Activated CD8-positive, alpha-beta T cell treated with anti-CD3 and anti-CD28 coated beads, Interleukin-2, amount 10 ng/mL, durations not matched to agents 7 days and 5 days (primary cell): ENCODE measurements at regions not wholly inside any gene's neighbourhood (a gene's known extent, or its start where the extent isn't known, plus 50 kb on each side); places are given as distances from the start of the nearest gene placed in this dataset.

Experiments used
- ATAC-seq: fragments of 150-1000 bp; cut with Tn5 transposase; one replicate; pipeline ENCODE4 v1.10.0; 2021; ENCODE audit warnings: moderate library complexity
- CTCF ChIA-PET: fragments of 350-600 bp; sonication (Branson Sonifier 250); formaldehyde crosslinking; loops from one replicate; lab custom pipeline; 2021; ENCODE audit warnings: antibody characterized with exemption; lab: Charles Lee
- POLR2A ChIA-PET: fragments of 350-600 bp; sonication (Branson Sonifier 250); formaldehyde crosslinking; loops from one replicate; lab custom pipeline; 2021; ENCODE audit warnings: antibody characterized with exemption; lab: Charles Lee
- DNase-seq: peaks from one replicate; pipeline ENCODE4 v3.0.0-alpha.2; 2020
- H3K27ac Mint-ChIP-seq: one replicate; pipeline ENCODE4 v1.8.0; 2021; ENCODE audit warnings: mild to moderate bottlenecking, mixed read lengths
- H3K27me3 Mint-ChIP-seq: one replicate; pipeline ENCODE4 v1.8.0; 2021; ENCODE audit warnings: low read depth, mixed read lengths
- H3K36me3 Mint-ChIP-seq: one replicate; pipeline ENCODE4 v1.8.0; 2021; ENCODE audit warnings: low read depth, mixed read lengths
- H3K4me1 Mint-ChIP-seq: one replicate; pipeline ENCODE4 v1.8.0; 2021; ENCODE audit warnings: low read depth, mixed read lengths
- H3K4me3 Mint-ChIP-seq: one replicate; pipeline ENCODE4 v1.8.0; 2021; ENCODE audit warnings: mild to moderate bottlenecking, mixed read lengths
- H3K9me3 Mint-ChIP-seq: one replicate; pipeline ENCODE4 v1.8.0; 2022; ENCODE audit warnings: mixed read lengths; ENCODE audit not compliant: insufficient read depth

DNA sequence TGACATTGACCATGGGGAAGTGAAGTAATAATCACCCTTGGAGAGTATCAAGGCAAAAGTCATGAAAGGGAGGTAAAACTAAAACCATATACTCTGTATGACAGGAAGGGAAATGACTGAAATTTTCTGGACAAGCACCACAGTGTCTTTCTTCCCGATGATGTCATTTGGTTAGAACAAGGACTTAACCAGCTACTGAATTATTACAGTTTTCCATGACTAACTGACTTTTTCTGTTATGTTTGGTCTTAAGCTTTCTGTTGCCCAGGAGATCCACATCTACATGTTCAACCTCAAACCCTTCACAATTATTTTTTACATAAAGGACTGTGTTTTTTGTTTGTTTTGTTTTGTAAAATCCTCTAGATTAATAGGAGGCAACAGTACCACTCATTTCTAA is 191.9 kb upstream of the IL12A start:
- H3K4me1 Mint-ChIP-seq, result no peaks in the 10 kb centered on the region
- ChIA-PET CTCF (no interaction called here), POLR2A (no interaction called here)
- H3K27ac Mint-ChIP-seq, result no peak overlapping the region
- no peaks in the 10 kb centered on the region for H3K27me3 Mint-ChIP-seq
- ATAC-seq (no peak), DNase-seq (no peak)
- H3K36me3 Mint-ChIP-seq, result no peaks in the 10 kb centered on the region
- no peaks in the 10 kb centered on the region for H3K9me3 Mint-ChIP-seq
- no peak overlapping the region for H3K4me3 Mint-ChIP-seq

DNA sequence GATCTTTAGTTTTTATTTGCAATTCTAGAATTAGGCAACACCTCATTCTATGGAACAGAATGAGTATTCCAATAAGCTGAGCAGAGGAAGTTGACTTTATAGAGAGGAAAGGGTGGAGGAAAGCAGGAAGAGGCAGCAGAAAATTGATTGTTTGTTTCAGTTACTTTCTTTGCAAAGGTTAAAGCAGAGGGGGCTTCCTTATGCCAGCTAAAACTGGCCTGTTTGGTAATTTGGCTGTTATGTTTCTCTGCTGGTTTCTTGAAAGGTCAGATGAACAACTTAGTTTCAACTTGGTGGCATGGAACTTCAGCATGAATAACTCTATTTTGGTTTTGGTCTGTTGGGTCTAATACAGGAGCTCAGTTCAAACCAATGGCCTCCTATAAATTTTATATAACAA is 190.9 kb upstream of the IL12A start:
- Mint-ChIP-seq H3K27ac (no peak overlapping the region), H3K36me3 (no peaks in the 10 kb centered on the region), H3K4me3 (no peak overlapping the region), H3K27me3 (peaks cover 4% of the 10 kb centered on the region), H3K9me3 (no peaks in the 10 kb centered on the region), H3K4me1 (no peaks in the 10 kb centered on the region)
- no peak for DNase-seq
- ATAC-seq, result no peak
- ChIA-PET POLR2A (no interaction called here), CTCF (no interaction called here)

DNA sequence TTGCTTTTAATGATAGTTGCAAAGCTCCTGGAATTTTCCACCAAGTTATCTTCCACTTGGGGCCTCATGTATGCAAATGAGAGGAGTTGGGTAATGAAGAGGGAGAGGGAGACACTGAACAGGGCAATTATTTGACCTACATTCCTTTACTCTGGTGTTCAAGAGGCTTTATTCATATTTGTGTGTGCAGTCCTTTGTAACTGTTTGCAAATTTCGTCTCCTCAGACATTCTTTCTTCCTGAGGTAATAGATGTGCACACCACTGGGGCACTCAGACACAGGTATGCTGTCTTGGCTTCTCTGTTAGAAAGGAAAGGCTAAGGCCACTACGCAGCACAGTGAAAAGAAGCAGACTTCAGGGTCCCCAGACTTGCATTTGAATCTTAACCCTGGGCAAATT is 189.7 kb upstream of the IL12A start:
- ChIA-PET CTCF (no interaction called here), POLR2A (no interaction called here)
- peaks cover 7% of the 10 kb centered on the region for H3K27me3 Mint-ChIP-seq
- no peak for DNase-seq
- H3K27ac Mint-ChIP-seq, result no peak overlapping the region
- ATAC-seq, result no peak
- no peaks in the 10 kb centered on the region for H3K4me1 Mint-ChIP-seq
- no peak overlapping the region for H3K4me3 Mint-ChIP-seq
- H3K36me3 Mint-ChIP-seq, result no peaks in the 10 kb centered on the region
- no peaks in the 10 kb centered on the region for H3K9me3 Mint-ChIP-seq

DNA sequence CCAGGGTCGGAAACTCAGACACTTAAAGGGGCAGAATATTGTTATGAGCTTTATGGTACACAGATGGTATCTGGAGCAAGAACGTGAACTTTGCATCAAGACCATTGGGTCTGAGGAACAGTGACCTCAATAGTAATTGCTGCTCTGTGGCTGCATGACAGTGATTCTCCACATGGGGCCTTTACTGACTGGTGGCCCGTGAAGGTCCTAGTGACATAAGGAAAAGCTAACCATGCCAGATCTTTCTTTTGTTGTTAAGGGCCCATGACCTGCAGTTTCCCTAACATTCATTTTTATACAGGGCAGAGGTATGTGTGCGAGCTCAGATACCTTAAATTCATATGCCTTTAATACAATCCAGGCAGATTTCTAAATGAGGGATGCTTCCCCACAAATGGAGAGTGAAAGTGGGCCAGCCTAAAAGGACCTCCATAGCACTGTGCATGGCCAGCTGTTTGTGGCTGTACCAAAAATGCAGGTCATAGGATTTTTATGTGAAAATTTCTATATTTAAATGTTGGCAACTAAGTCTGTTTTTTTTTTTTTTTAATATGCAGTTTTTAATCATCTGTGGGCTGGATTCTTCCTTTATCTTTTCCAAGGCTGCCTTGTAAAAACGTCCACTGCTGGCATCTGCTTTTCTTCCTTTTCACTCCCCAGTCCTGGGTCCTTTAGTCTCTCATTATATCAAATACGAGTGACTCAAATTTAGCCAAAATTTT is 188.0 kb upstream of the IL12A start:
- DNase-seq (no peak), ATAC-seq (no peak)
- POLR2A ChIA-PET, result no interaction called here
- Mint-ChIP-seq H3K9me3 (no peaks in the 10 kb centered on the region), H3K36me3 (no peaks in the 10 kb centered on the region), H3K4me1 (no peaks in the 10 kb centered on the region), H3K27ac (no peak overlapping the region), H3K27me3 (peaks cover 9% of the 10 kb centered on the region), H3K4me3 (no peak overlapping the region)
- CTCF ChIA-PET, result no interaction called here

DNA sequence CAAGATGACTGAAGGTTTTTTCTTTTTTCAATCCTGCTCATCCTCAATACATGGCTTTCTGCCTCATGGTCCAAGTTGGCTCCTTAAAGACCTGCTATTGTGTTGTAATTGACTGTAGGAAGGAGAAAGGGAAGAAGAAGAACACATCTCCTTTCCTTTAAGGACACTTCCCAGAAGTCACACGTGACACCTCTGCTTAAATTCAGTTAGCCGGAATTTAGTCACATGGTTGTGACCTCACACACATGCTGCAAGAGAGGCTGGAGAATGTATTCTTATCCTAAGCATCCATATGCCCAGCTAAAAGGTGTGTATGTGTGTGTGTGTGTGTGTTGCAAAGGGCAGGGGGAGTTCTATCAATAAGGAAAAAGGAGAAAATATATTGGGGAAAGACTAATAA is 185.8 kb upstream of the IL12A start:
- H3K9me3 Mint-ChIP-seq, result no peaks in the 10 kb centered on the region
- no peaks in the 10 kb centered on the region for H3K36me3 Mint-ChIP-seq
- peaks cover 16% of the 10 kb centered on the region for H3K27me3 Mint-ChIP-seq
- no peaks in the 10 kb centered on the region for H3K4me1 Mint-ChIP-seq
- no peak overlapping the region for H3K27ac Mint-ChIP-seq
- DNase-seq, result no peak
- no peak overlapping the region for H3K4me3 Mint-ChIP-seq
- CTCF ChIA-PET, result no interaction called here
- POLR2A ChIA-PET, result no interaction called here
- no peak for ATAC-seq

DNA sequence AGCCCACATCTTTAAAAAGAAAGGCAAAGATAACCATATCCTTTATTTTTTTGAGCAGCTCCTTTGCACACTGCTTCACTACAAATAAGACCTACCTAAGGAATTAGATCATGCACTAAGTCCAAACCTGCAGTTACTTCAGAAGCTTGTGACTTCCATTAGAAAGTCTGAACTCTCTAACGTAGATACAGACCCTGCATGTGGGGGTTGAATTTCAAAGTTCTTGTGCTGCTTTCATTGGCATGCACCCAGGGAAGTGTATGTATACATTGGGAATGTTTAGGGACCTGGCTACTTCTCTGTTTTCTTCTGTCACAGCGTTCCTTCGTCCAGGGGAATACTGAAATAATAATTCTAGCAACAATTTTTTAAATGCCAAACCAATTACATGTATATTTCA is 185.2 kb upstream of the IL12A start:
- CTCF ChIA-PET, result interaction anchor here (0.6 to 1.0 kb wide), 3 partner anchors 14 to 539 kb away, joined by 3 read pairs; no protein-coding TSS in a partner anchor
- Mint-ChIP-seq H3K27me3 (peaks cover 16% of the 10 kb centered on the region), H3K4me1 (no peaks in the 10 kb centered on the region), H3K27ac (no peak overlapping the region), H3K36me3 (no peaks in the 10 kb centered on the region), H3K4me3 (no peak overlapping the region), H3K9me3 (no peaks in the 10 kb centered on the region)
- POLR2A ChIA-PET, result no interaction called here
- DNase-seq (no peak), ATAC-seq (no peak)

DNA sequence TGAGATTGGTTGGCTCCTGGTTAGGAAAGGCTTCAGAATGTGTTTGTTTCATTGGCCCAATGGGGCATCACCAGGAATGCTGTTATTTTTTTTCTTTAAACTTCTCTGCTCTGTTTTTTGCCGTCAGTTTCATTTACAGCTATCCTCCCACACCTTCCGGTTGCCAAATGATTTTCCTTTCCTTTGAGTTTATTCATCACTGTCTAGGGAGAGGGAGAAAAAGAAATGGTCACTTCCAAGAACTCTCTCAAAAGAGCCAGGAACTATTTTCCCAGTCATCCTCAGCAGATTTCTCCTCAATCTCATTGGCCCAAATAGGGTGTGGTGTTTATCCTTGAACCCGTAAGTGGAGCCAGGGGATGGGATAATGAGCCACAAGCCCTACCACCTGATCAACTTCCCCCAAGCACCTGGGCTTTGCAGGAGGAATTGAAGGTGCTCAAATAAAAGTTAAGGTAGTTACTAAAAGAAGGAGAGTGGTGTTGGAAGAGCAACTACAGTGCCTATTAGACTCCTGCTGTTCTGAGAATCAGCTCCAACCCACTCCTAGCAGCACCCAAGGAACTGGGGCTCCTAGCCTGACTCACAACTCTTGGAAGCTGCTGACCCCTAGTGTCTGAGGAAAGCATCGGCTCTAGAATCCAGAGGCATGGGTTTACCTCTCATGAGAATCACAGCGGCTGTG is 183.8 kb upstream of the IL12A start:
- H3K9me3 Mint-ChIP-seq, result no peaks in the 10 kb centered on the region
- ATAC-seq (peak; percentile 53), DNase-seq (peak; percentile 57)
- POLR2A ChIA-PET, result no interaction called here
- H3K36me3 Mint-ChIP-seq, result no peaks in the 10 kb centered on the region
- H3K4me3 Mint-ChIP-seq, result no peak overlapping the region
- CTCF ChIA-PET, result interaction anchor here (1.5 to 2.5 kb wide), 2 partner anchors 539 to 545 kb away, joined by 3 to 10 read pairs; no protein-coding TSS in a partner anchor
- H3K27me3 Mint-ChIP-seq, result peaks cover 16% of the 10 kb centered on the region
- H3K4me1 Mint-ChIP-seq, result no peaks in the 10 kb centered on the region
- H3K27ac Mint-ChIP-seq, result no peak overlapping the region

DNA sequence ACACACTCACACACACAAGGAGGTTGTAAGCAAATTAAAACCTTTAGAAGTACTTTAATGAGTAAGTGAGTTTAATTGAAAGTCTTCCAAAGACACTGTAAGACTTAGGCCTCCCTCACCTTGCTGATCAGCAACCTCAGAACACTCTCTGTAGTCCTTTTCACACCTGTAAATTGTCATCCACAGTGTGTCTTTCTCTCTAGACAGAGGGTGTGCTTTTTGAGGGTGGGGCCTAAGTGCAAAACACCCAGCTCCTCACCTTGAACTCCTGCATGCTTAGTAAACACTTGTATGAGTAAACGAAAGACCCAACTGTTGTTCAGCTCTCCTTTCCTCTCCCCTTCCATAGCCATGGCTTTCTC is 183.2 kb upstream of the IL12A start:
- Mint-ChIP-seq H3K9me3 (no peaks in the 10 kb centered on the region), H3K4me3 (no peak overlapping the region), H3K36me3 (no peaks in the 10 kb centered on the region), H3K27ac (no peak overlapping the region), H3K27me3 (peaks cover 16% of the 10 kb centered on the region), H3K4me1 (no peaks in the 10 kb centered on the region)
- ATAC-seq (no peak), DNase-seq (no peak)
- CTCF ChIA-PET, result interaction anchor here (0.7 to 3.0 kb wide), 5 partner anchors 21 to 545 kb away, joined by 3 to 16 read pairs (median 3); no protein-coding TSS in a partner anchor
- POLR2A ChIA-PET, result no interaction called here

DNA sequence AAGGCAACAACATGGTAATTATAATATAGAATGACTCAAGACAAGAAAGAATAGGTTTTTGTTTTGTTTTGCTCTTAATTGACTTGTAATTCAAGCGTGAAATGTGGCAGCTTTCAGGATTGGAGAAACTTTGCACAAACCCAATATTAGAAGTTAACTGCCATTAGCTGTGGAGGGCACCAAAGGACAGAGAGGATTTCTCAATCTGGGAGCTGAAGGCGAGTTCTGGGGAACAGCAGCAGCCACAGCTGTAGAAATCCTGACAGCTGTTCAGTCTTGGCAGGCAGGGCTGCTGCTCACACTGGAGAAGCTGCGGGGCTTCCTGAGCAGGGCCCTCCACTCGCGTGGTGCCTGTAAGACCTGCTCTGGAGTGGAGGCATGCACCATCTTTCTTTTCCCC is 182.2 kb upstream of the IL12A start:
- POLR2A ChIA-PET, result no interaction called here
- H3K27me3 Mint-ChIP-seq, result peaks cover 19% of the 10 kb centered on the region

DNA sequence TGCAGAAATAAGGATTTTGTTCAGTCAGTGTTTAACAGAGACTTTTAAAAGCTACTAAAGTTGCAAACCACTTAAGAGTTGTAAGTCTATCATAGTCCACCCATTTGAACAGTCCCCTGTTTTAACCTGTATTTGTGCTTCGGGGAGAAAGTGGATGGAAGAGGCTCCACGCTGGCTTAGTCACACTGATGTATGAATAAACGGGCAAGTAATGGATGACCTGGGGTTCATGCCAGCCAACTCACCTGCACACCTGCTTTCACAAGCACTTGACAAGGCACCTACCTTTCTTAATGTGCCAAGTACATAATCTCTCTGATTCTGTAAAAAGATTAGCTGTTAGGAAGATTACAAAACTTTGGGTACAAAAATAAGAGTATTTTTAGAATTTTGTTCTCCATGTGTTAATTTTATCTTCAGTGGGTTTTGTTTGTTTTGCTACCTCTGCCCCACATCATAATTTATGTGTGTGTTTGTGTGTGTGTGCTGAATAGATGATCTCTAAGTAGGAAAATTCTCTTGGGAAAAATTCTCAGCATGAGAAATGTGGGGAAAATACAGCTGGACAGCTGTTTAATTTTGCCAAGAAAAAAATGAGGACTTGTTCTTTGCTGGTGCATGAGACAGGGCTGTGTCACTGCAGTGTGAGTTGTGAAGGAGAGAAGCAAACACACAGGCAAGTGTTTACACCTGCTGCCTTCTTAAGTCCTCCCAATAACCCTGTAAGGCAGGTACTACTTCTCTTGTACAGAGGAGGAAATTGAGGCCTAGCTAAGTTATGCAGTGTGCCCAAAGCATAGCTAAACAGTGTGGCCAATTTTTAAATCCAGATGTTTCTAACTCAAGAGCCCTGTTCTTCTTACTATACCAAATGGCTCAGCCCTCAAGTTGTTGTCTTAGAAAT is 181.2 kb upstream of the IL12A start:
- ATAC-seq (no peak), DNase-seq (no peak)
- Mint-ChIP-seq H3K27me3 (peaks cover 19% of the 10 kb centered on the region), H3K9me3 (no peaks in the 10 kb centered on the region), H3K36me3 (no peaks in the 10 kb centered on the region), H3K4me3 (no peak overlapping the region), H3K27ac (no peak overlapping the region), H3K4me1 (no peaks in the 10 kb centered on the region)
- ChIA-PET POLR2A (no interaction called here), CTCF (interaction anchor here (1.3 to 3.0 kb wide), 4 partner anchors 180 to 961 kb away, joined by 3 to 16 read pairs (median 4); no protein-coding TSS in a partner anchor)

More for the DNA sequence above, 182.2 kb upstream of the IL12A start:
- no peaks in the 10 kb centered on the region for H3K4me1 Mint-ChIP-seq
- CTCF ChIA-PET, result interaction anchor here (0.9 to 3.0 kb wide), 4 partner anchors 20 to 546 kb away, joined by 3 to 16 read pairs (median 6); no protein-coding TSS in a partner anchor
- DNase-seq (no peak), ATAC-seq (no peak)
- H3K9me3 Mint-ChIP-seq, result no peaks in the 10 kb centered on the region
- H3K36me3 Mint-ChIP-seq, result no peaks in the 10 kb centered on the region
- no peak overlapping the region for H3K27ac Mint-ChIP-seq
- H3K4me3 Mint-ChIP-seq, result no peak overlapping the region

DNA sequence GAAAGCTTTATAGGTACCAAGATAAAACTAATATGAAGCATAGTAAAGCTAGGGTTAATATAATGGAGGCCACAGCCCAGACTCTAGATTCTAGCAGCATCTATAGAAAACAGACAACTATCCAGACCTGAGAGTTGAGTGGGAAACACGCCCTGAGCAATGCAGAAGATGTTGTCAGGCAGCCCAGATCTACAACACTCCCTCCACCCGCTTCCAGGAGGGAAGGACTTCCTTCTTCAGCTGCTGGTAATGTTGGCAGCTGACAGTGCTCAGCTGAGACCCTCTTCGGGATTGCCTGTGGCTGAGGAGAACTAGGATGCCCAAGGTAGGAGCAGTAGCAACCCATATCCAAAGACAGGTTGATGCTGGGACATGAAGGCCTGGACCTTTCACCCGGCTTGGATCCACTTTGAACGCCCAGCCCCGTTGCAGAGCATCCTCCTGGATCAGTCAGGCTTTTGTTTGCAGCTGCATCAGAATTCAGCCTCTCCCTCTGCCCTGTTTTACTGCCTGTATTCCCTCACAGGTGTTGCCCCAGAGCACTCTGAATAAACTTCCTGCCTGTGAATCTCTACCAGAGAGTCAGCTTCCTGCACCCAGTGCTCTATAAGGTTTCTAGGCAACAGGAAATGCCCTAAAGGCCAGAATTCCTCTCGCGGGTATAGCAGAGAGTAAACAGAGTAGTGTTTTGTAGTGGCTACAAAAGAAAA is 174.7 kb upstream of the IL12A start:
- Mint-ChIP-seq H3K36me3 (no peaks in the 10 kb centered on the region), H3K4me3 (no peak overlapping the region), H3K27ac (no peak overlapping the region), H3K27me3 (peaks cover 3% of the 10 kb centered on the region), H3K4me1 (peaks cover 1% of the 10 kb centered on the region), H3K9me3 (no peaks in the 10 kb centered on the region)
- ATAC-seq (no peak), DNase-seq (no peak)
- ChIA-PET CTCF (interaction anchor here (1.4 kb wide), 1 partner anchor 14 kb away, joined by 5 read pairs; no protein-coding TSS in a partner anchor), POLR2A (no interaction called here)
